22Rv1 (cell line): ENCODE measurements at regions not wholly inside any gene's neighbourhood (a gene's known extent, or its start where the extent isn't known, plus 50 kb on each side); places are given as distances from the start of the nearest gene placed in this dataset.

ENCODE experiments used
- ZFX ChIP-seq: fragments of 450-650 bp; IDR thresholded peaks from 2 replicates; pipeline ENCODE4 v1.6.1; 2017; ENCODE audit warnings: antibody characterized with exemption, borderline replicate concordance
- TF ChIP-seq, protein P1 (sequence below): fragments of 450-650 bp; IDR thresholded peaks from 2 replicates; pipeline ENCODE4 v1.5.1; 2017; ENCODE audit warnings: mild to moderate bottlenecking

DNA sequence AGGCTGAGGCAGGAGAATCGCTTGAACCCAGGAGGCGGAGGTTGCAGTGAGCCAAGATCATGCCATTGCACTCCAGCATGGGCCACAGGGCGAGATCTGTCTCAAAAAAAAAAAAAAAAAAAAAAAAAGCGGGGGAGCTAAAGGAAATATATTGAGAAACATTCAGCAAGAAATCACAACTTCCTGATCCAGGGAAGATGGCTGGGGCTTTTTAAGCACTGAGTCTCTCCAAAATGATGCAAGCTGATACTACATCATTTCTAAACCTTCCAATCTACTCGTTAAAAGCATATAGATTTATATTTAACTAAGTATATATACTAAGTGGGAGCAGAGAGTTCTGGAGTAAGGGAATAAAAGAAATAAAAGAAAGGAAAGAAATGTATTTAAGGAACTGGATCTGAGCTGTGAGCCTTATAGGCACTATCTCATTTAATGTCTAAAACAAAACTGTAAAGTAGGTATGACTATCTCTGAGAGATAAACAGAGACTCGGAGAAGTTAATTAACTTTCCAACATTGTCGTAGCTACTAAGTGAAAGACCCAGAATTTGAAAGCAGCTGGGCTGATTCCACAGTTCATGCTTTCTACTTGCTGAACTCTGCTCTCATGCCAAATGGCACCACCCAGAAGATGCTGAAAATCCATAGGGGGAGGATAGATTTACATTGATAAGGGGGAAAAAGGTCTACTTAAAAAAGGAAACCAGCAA, 215.0 kb upstream of the MARCKS start:
- TF ChIP-seq, protein P1, sequence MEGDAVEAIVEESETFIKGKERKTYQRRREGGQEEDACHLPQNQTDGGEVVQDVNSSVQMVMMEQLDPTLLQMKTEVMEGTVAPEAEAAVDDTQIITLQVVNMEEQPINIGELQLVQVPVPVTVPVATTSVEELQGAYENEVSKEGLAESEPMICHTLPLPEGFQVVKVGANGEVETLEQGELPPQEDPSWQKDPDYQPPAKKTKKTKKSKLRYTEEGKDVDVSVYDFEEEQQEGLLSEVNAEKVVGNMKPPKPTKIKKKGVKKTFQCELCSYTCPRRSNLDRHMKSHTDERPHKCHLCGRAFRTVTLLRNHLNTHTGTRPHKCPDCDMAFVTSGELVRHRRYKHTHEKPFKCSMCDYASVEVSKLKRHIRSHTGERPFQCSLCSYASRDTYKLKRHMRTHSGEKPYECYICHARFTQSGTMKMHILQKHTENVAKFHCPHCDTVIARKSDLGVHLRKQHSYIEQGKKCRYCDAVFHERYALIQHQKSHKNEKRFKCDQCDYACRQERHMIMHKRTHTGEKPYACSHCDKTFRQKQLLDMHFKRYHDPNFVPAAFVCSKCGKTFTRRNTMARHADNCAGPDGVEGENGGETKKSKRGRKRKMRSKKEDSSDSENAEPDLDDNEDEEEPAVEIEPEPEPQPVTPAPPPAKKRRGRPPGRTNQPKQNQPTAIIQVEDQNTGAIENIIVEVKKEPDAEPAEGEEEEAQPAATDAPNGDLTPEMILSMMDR: no peak
- no peak for TF ChIP-seq ZFX
